ENCODE measurements at regions not wholly inside any gene's neighbourhood (a gene's known extent, or its start where the extent isn't known, plus 50 kb on each side); places are given as distances from the start of the nearest gene placed in this dataset.
"Not testable (repeated sequence)": the region's sequence is repeated elsewhere in the genome, so short reads cannot be mapped to it uniquely, and the experiment has no call there.

- H3K9me3 Mint-ChIP-seq: no peaks in the 10 kb centered on the region
- H3K36me3 Mint-ChIP-seq: no peaks in the 10 kb centered on the region
- no peak overlapping the region for H3K4me3 Mint-ChIP-seq
- ATAC-seq: no peak
- H3K4me1 Mint-ChIP-seq: peaks cover 11% of the 10 kb centered on the region
- no peak for DNase-seq (ENCODE audit: low spot score in 2 of 2)
- H3K27ac Mint-ChIP-seq: no peak overlapping the region
Observed at GRCh38 chr3:194251891-194252560, 99.1 kb downstream of the CPN2 start.

- DNase-seq (ENCODE audit: low spot score in 2 of 2) (no peak), ATAC-seq (no peak)
- H3K27ac Mint-ChIP-seq: no peak overlapping the region
- peaks cover 11% of the 10 kb centered on the region for H3K4me1 Mint-ChIP-seq
- no peaks in the 10 kb centered on the region for H3K36me3 Mint-ChIP-seq
- no peak overlapping the region for H3K4me3 Mint-ChIP-seq
- peaks cover 1% of the 10 kb centered on the region for H3K9me3 Mint-ChIP-seq
Observed at GRCh38 chr3:194253270-194253669, 97.9 kb downstream of the CPN2 start.

DNA sequence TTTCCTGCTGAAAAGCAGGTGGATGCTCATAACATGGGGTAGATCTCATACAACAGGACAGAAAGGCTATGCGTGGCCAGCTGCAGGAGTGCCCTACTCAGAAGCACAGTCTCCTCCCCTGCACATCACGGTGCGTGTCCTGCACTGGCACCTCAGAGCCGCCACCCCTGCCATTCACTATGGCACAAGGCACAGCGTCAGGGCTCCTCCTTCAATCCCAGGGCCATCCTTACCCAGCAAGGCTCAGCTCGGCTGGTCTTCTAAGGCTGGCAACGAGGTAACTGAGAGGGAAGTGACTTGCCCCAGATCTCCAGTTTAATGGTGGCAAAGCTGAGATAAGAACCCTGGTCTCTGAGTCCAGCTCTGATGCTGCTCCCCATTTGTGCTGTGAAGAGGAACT lies 97.1 kb downstream of the CPN2 start:
- Mint-ChIP-seq H3K4me1 (peaks cover 11% of the 10 kb centered on the region), H3K4me3 (no peak overlapping the region), H3K9me3 (peaks cover 4% of the 10 kb centered on the region), H3K36me3 (no peaks in the 10 kb centered on the region), H3K27ac (no peak overlapping the region)
- no peak for DNase-seq (ENCODE audit: low spot score in 2 of 2)
- ATAC-seq: no peak

- DNase-seq (ENCODE audit: low spot score in 2 of 2): no peak
- Mint-ChIP-seq H3K4me1 (peaks cover 11% of the 10 kb centered on the region), H3K36me3 (no peaks in the 10 kb centered on the region), H3K27ac (peak overlapping the region; percentile 90), H3K4me3 (peak overlapping the region; percentile 53), H3K9me3 (peaks cover 4% of the 10 kb centered on the region)
- ATAC-seq: peak; percentile 73
Observed at GRCh38 chr3:194255252-194256039, 95.7 kb downstream of the CPN2 start.

GRCh38 chr3:194256040-194256945 lies 94.8 kb downstream of the CPN2 start:
- Mint-ChIP-seq H3K4me3 (peak overlapping the region; percentile 53), H3K36me3 (no peaks in the 10 kb centered on the region), H3K4me1 (peaks cover 11% of the 10 kb centered on the region), H3K27ac (peak overlapping the region; percentile 90), H3K9me3 (peaks cover 4% of the 10 kb centered on the region)
- ATAC-seq (no peak), DNase-seq (ENCODE audit: low spot score in 2 of 2) (no peak)

- no peaks in the 10 kb centered on the region for H3K36me3 Mint-ChIP-seq
- H3K27ac Mint-ChIP-seq: no peak overlapping the region
- H3K4me3 Mint-ChIP-seq: no peak overlapping the region
- ATAC-seq (no peak), DNase-seq (ENCODE audit: low spot score in 2 of 2) (no peak)
- H3K9me3 Mint-ChIP-seq: peaks cover 4% of the 10 kb centered on the region
- H3K4me1 Mint-ChIP-seq: peaks cover 11% of the 10 kb centered on the region
Observed at GRCh38 chr3:194257151-194257621, 93.9 kb downstream of the CPN2 start.

DNA sequence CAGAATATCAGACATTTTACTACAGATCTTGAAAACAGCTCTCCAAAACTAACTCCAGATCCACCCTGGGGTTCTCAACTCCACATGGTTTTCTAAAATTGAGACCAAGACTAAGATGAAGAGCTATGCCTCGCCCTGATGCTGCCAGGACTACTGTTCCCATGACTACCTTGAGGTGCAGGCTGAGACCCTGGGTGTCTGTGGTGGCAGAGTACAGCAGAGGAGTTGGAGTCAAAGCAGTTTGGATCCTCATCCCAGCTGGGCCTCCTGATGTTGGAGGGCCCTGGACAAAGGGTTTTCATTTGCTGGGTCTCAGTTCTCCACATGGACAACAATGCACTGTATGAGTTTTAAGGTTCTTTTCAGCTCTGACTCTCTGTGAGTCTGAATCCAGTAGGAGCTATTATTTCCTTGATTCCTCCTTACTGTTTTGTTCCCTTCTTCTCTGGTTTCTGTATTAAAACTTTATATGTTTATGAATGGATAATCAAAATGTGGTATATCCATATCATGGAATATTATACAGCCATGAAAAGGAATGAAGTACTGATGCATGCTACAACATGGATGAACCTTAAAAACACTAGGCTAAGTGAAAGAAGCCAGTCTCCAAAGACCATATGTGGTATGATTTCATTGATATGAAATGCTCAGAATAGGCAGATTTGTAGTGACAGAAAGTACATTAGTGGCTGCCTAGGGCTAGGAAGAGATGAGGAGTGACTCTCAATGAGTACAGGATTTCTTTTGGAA lies 93.0 kb downstream of the CPN2 start:
- Mint-ChIP-seq H3K27ac (no peak overlapping the region), H3K4me3 (no peak overlapping the region), H3K4me1 (peaks cover 11% of the 10 kb centered on the region), H3K36me3 (no peaks in the 10 kb centered on the region), H3K9me3 (peaks cover 4% of the 10 kb centered on the region)
- DNase-seq (ENCODE audit: low spot score in 2 of 2) (no peak), ATAC-seq (no peak)

DNA sequence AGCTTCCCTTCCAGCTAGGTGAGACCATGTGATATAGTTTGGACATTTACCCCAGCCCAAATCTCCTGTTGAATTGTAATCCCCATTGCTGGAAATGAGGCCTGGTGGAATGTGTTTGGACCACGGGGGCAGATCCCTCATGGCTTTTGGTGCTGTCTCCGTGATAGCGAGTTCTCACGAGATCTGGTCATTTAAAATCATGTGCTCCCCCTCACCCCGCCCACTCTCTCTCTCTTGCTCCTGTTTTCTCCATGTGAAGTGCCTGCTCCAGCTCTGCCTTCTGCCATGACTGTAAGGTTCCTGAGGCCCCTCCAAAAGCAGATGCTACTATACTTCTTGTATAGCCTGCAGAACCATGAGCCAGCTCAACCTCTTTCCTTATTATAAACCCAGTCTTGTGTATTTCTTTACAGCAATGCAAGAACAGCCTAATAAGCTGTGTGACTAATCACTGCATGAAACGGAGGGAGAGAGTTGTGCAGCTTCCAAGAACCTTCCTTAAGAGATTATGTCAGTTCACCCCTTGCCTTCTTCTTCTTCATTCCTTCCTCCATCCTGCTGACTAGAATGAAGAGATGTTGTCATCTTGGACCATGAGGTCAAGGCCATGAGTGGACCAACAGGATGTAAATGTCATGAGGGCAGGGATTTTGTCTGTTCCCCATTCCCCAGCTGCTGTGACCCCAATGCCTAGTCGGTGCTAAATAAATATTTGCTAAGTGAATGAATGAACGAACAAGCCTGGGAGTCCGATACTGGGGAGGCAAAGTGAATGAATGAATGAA lies 91.0 kb downstream of the CPN2 start:
- no peak for DNase-seq (ENCODE audit: low spot score in 2 of 2)
- peaks cover 9% of the 10 kb centered on the region for H3K4me1 Mint-ChIP-seq
- H3K9me3 Mint-ChIP-seq: peaks cover 4% of the 10 kb centered on the region
- no peaks in the 10 kb centered on the region for H3K36me3 Mint-ChIP-seq
- H3K27ac Mint-ChIP-seq: no peak overlapping the region
- no peak overlapping the region for H3K4me3 Mint-ChIP-seq
- no peak for ATAC-seq

GRCh38 chr3:194261581-194262063 lies 89.5 kb downstream of the CPN2 start:
- peaks cover 4% of the 10 kb centered on the region for H3K9me3 Mint-ChIP-seq
- DNase-seq (ENCODE audit: low spot score in 2 of 2) (no peak), ATAC-seq (no peak)
- H3K4me3 Mint-ChIP-seq: no peak overlapping the region
- H3K4me1 Mint-ChIP-seq: no peaks in the 10 kb centered on the region
- no peaks in the 10 kb centered on the region for H3K36me3 Mint-ChIP-seq
- no peak overlapping the region for H3K27ac Mint-ChIP-seq

DNA sequence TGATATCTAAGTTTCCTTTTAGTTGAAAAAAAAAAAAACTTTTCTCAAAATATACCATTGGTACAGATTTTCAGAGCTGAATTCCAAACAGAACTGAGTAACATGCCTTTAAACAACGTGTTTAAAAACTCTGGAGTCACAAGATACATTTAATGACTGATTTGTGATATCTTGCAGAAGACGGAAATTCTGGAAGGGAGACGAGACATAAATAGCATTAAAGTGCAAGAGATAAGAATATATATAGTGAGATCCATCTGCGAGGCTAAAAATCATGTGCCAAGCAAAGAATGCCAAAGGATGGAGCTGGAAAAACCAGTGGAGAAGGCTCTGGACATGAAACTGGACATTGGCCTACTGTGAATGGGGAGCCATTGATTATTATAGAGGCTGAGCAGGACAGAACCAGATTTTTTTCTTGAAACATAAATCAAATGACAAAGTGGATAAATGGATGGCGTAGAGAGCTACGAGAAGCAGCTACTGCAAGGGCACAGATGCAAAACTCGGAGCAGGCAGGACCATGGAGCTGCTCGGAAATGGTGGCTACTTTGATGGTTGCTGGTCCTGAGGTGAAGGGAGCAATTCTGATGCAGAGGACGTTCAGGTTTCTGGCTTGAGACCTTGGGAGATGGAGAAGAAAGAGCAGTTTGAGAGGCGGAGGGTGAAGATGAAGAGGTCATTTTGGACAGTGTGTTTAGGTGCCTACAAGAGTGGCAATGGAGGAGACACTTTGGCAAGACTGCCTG lies 88.8 kb downstream of the CPN2 start:
- no peak for ATAC-seq
- H3K27ac Mint-ChIP-seq: no peak overlapping the region
- no peak for DNase-seq (ENCODE audit: low spot score in 2 of 2)
- no peaks in the 10 kb centered on the region for H3K36me3 Mint-ChIP-seq
- H3K9me3 Mint-ChIP-seq: peaks cover 4% of the 10 kb centered on the region
- H3K4me3 Mint-ChIP-seq: no peak overlapping the region
- no peaks in the 10 kb centered on the region for H3K4me1 Mint-ChIP-seq

- Mint-ChIP-seq H3K36me3 (no peaks in the 10 kb centered on the region), H3K27ac (no peak overlapping the region), H3K9me3 (peaks cover 4% of the 10 kb centered on the region), H3K4me1 (no peaks in the 10 kb centered on the region), H3K4me3 (no peak overlapping the region)
- ATAC-seq (no peak), DNase-seq (ENCODE audit: low spot score in 2 of 2) (no peak)
Observed at GRCh38 chr3:194262925-194263305, 88.2 kb downstream of the CPN2 start.

GRCh38 chr3:194264631-194265504 lies 86.3 kb downstream of the CPN2 start:
- not testable (repeated sequence) for H3K4me1 Mint-ChIP-seq, H3K27ac Mint-ChIP-seq

GRCh38 chr3:194265505-194265892 lies 85.6 kb downstream of the CPN2 start:
- Mint-ChIP-seq H3K4me3 (no peak overlapping the region), H3K36me3 (no peaks in the 10 kb centered on the region), H3K4me1 (no peaks in the 10 kb centered on the region), H3K9me3 (no peaks in the 10 kb centered on the region), H3K27ac (no peak overlapping the region)
- ATAC-seq: peak; percentile 9
- DNase-seq (ENCODE audit: low spot score in 2 of 2): no peak

More at GRCh38 chr3:194264631-194265504, 86.3 kb downstream of the CPN2 start:
- not testable (repeated sequence) for H3K4me3 Mint-ChIP-seq; ATAC-seq; H3K36me3 Mint-ChIP-seq; H3K9me3 Mint-ChIP-seq; DNase-seq (ENCODE audit: low spot score in 2 of 2)

Measured in stimulated activated effector memory CD8-positive, alpha-beta T cell treated with anti-CD3 and anti-CD28 coated beads, Interleukin-12 subunit alpha, Interleukin-12 subunit beta, amount 100 ng/mL, for 72 hours (primary cell).